AG04450 (cell line): ENCODE measurements at regions not wholly inside any gene's neighbourhood (a gene's known extent, or its start where the extent isn't known, plus 50 kb on each side); places are given as distances from the start of the nearest gene placed in this dataset.

Experiments
- CTCF ChIA-PET: fragments of 300-600, 350-600 bp; formaldehyde crosslinking; extraction: SDS; loops from one replicate; lab custom pipeline; 2022; ENCODE audit warnings: antibody characterized with exemption, inconsistent platforms; lab: Charles Lee
- POLR2A ChIA-PET: fragments of 350-600 bp; formaldehyde crosslinking; extraction: SDS; loops from one replicate; lab custom pipeline; 2021; ENCODE audit warnings: antibody characterized with exemption, inconsistent platforms; lab: Yijun Ruan, JAX
- DNase-seq: peaks from one replicate; pipeline ENCODE4 v3.0.0-alpha.2; 2011; ENCODE audit warnings: low read depth, low spot score
- H3K27ac ChIP-seq: one replicate; pipeline ENCODE4 v1.5.1; 2012; ENCODE audit warnings: low read depth, low read length, control low read depth
- H3K27me3 ChIP-seq: one replicate; pipeline ENCODE4 v1.6.0; 2012; ENCODE audit warnings: low read length; ENCODE audit not compliant: control insufficient read depth, insufficient read depth
- H3K4me3 ChIP-seq: 2 replicates; pipeline ENCODE4 v1.5.1; 2011; ENCODE audit warnings: mild to moderate bottlenecking, low read depth, low read length, control low read depth
- H3K9me3 ChIP-seq: 2 replicates; pipeline ENCODE4 v1.5.1; 2012; ENCODE audit warnings: low read length; ENCODE audit not compliant: control insufficient read depth, insufficient read depth
- CTCF ChIP-seq: IDR thresholded peaks from 2 replicates; pipeline ENCODE4 v1.5.1; 2011; ENCODE audit warnings: low read depth, low read length, control low read depth, inconsistent platforms

GRCh38 chr1:8241417-8242014 lies 76.4 kb upstream of the SLC45A1 start:
- no peaks in the 10 kb centered on the region for H3K9me3 ChIP-seq
- ChIA-PET POLR2A (no interaction called here), CTCF (no interaction called here)
- H3K4me3 ChIP-seq: no peak overlapping the region
- no peak overlapping the region for H3K27ac ChIP-seq
- no peak for DNase-seq
- no peaks in the 10 kb centered on the region for H3K27me3 ChIP-seq
- TF ChIP-seq CTCF: no peak

- Histone ChIP-seq H3K9me3 (no peaks in the 10 kb centered on the region), H3K27ac (no peak overlapping the region), H3K4me3 (no peak overlapping the region), H3K27me3 (no peaks in the 10 kb centered on the region)
- DNase-seq: no peak
- POLR2A ChIA-PET: interaction anchor here (0.5 kb wide), 1 partner anchor 38 kb away, joined by 4 read pairs; no protein-coding TSS in a partner anchor
- TF ChIP-seq CTCF: no peak
- CTCF ChIA-PET: interaction anchor here (0.7 kb wide), 1 partner anchor 259 kb away, joined by 3 read pairs; no protein-coding TSS in a partner anchor
These were observed 78.4 kb upstream of the SLC45A1 start for GRCh38 chr1:8239306-8240023.

GRCh38 chr1:8239039-8239305 lies 78.9 kb upstream of the SLC45A1 start:
- TF ChIP-seq CTCF: peak; percentile 34; the same call in 1 of the 2 replicates
- Histone ChIP-seq H3K27ac (peak overlapping the region; percentile 89), H3K9me3 (no peaks in the 10 kb centered on the region), H3K4me3 (no peak overlapping the region), H3K27me3 (no peaks in the 10 kb centered on the region)
- no peak for DNase-seq
- ChIA-PET POLR2A (interaction anchor here (0.5 kb wide), 1 partner anchor 39 kb away, joined by 4 read pairs; no protein-coding TSS in a partner anchor), CTCF (interaction anchor here (0.7 to 1.6 kb wide), 4 partner anchors 218 to 263 kb away, joined by 3 to 5 read pairs (median 4); no protein-coding TSS in a partner anchor)

GRCh38 chr1:8238141-8239038 lies 79.5 kb upstream of the SLC45A1 start:
- POLR2A ChIA-PET: interaction anchor here (0.7 kb wide), 1 partner anchor 120 kb away, joined by 4 read pairs; no protein-coding TSS in a partner anchor
- Histone ChIP-seq H3K4me3 (peak overlapping the region; percentile 29), H3K27ac (peak overlapping the region; percentile 89), H3K9me3 (no peaks in the 10 kb centered on the region), H3K27me3 (no peaks in the 10 kb centered on the region)
- CTCF ChIA-PET: interaction anchor here (0.6 to 1.6 kb wide), 8 partner anchors 78 to 269 kb away, joined by 3 to 6 read pairs (median 4); no protein-coding TSS in a partner anchor
- no peak for TF ChIP-seq CTCF
- DNase-seq: peak; percentile 78
